GM04503 (cell line): ENCODE measurements at regions not wholly inside any gene's neighbourhood (a gene's known extent, or its start where the extent isn't known, plus 50 kb on each side); places are given as distances from the start of the nearest gene placed in this dataset.
"Not testable (repeated sequence)": the region's sequence is repeated elsewhere in the genome, so short reads cannot be mapped to it uniquely, and the experiment has no call there.

Source experiments
- DNase-seq: peaks from one replicate; pipeline ENCODE4 v3.0.0-alpha.2; 2012; ENCODE audit warnings: low read depth

DNA sequence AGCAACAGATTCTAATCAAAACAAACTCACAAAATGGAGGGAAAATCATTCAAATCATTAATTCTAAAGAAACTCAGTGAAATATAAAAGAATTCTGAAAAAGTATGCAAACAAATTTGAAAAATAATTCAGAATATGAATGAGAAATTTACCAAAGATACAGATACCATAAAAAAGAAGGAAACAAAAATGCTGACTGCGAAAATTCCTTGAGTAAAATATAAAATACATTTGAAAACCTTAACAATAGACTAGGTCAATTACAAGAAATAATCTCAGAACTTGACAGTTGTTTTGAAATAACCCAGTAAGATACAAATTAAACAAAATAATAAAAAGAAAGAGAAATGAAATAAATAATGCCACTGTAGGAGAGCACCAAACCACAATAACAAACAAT is 1289.0 kb downstream of the SLITRK1 start:
- DNase-seq = no peak

DNA sequence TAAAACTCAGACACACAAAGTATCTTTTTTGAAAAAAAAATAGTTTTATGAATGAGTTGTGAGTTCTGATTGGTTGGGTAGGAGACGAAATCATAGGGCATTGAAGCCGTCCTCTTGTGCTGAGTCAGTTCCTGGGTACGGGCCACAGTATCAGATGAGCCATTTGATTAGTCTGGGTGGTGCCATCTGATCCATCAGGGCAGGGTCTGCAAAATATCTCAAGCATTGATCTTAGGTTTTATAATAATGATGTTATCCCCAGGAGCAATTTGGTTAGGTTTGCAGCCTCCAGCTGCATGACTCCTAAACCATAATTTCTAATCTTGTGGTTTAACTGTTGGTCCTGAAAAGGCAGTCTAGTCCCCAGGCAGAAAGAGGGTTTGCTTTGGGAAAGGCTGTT is 1310.6 kb downstream of the SLITRK1 start:
- no peak for DNase-seq

DNA sequence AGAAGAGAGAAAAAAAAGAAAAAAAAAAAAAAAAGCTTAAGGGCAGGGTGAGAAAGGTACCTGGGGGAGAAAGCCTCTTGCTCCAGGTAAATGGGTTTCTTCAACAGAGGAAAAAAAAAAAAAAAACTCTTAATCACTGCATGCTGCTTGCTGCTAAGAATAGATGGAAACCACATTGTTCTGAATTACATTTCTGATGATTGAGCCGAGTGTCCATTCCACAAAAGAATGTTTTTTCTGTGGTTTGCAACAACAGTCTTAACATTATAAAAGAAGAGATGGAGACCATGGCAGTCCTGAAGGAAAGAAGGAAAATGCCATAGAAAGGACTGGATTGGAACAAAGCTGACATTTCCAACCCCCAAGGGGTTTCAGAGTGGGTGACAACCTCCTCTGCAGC is 1312.7 kb downstream of the SLITRK1 start:
- DNase-seq = no peak

DNA sequence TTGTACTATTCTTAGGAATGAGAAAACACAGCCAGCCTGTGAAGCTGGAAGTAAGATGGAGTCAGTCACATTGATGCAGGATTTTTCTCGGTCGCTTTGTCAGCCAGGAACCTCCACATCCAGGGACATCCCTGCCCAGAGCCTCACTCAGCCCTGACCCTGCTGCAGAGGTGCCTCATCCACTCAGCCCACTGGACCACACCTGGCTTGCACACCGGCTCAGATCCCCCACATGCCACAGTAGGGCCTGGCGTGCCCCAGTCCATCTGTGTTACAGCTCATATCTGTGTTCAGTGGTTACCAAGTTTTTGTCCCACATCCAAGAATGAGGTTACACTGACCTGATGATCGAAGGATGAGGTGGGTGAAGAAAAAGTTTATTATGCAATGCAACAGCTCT is 1315.4 kb downstream of the SLITRK1 start:
- DNase-seq = no peak

DNA sequence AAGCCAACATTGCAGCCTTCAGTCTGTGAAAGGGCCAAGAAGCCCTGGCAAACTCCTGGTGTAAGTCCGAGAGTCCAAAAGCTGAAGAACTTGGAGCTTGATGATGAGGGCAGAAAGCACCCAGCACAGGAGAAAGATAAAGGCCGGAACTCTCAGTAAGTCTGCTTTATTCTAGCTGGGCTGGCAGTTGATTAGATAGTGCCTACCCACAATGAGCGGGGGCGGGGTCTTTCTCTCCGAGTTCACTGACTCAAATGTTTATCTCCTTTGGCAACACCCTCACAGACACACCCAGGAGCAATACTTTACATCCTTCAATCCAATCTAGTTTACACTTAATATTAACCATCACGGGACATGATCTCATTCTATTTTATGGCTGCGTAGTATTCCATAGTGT is 1317.1 kb downstream of the SLITRK1 start:
- no peak for DNase-seq

DNA sequence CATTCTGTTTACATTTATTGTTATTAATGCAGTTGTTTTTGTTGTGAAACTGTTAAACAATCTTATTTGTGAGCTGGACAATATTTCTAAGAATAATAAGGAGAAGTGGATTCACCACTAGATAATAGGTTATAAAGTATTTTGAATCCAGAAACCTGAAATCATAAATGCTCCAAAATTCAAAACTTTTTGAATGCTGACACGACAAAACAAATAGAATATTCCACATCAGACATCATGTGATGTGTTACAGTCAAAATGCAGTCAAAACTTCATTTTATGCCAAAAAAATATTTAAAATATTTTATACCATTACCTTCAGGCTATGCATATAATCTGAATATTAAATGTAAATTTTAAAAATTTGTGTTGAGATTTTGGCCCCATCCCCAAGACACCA is 1321.4 kb downstream of the SLITRK1 start:
- no peak for DNase-seq

DNA sequence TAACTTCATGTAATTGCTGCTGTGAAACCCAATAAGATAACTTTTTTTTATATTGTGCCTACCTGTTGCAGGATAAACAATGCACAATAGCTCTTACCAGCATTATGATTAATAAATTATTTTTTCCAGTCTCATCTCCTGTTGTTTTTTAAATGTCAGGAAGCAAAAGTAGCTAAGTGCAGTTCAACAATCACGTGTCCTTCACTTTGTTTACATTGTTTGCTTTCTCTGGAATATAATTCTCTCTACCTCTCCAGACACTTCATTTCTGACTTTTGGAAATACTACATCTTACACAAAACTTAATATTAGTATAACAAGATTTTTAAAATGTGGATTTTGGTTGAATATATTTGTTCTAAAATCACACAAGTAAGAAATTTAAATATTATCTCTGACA is 1359.4 kb downstream of the SLITRK1 start:
- no peak for DNase-seq

DNA sequence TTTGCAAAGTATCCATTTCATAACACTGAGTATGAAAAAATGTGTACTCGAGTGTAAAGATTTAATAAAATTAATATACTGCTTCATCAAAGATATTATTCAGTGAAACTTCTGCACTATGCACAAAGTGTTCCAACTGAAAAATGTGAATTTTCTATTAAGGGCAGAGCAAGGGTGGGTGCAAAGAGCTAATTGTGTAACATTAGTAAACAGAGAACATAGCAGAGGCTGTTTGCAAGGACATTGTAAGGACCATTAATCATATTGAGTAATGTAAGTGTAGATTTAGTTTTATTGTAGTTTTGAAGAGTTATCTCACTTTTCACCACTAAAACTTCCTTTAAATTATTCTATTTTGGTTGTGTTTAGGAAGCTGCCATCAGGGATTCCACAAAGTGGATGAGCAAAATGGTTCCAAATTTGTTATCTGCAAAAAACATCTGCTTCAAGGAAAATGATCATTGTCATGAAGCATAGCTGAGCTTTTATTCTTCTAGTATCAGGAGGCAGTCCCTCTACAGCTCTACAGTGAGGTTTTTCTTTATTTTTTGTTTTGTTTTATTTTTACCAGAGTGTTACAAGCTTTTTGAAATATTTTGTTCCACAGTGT is 1375.4 kb downstream of the SLITRK1 start:
- no peak for DNase-seq

DNA sequence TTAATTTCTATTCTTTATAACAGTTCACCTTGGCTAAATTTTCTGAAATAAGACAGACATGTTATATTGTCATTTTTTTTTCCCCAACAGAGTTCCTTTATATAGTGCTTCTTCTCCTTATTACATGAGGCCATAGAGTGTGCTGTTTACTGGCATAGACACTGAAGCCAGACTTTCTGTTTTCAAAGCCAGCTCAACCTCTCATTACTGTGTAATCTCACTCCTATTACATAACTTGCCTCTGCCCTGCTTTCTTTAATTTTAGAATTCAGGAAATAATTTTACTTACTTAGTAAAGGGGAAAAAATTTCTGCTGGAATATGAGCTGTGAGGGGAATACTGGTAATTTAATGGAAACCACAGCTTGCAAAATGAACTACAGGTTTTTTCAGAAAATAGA is 1380.4 kb downstream of the SLITRK1 start:
- no peak for DNase-seq

DNA sequence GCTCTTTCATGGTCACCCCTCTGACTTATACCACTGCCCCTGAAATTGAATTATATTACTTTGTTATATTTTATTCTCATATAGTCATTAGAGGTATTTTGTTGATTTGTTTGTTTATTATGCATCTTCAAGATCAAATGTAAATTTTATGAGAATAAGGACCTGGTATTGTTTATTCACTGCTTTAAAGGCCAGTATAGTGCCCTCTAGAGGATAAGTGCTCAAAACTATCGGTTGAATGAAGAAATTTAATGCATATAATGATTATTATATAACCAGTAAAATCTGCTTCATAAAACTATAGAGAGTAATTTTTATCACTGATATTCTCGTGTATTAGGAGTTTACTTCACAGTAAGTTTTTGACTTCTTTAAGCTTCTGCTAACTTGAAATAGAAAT is 1401.9 kb downstream of the SLITRK1 start:
- DNase-seq = no peak

DNA sequence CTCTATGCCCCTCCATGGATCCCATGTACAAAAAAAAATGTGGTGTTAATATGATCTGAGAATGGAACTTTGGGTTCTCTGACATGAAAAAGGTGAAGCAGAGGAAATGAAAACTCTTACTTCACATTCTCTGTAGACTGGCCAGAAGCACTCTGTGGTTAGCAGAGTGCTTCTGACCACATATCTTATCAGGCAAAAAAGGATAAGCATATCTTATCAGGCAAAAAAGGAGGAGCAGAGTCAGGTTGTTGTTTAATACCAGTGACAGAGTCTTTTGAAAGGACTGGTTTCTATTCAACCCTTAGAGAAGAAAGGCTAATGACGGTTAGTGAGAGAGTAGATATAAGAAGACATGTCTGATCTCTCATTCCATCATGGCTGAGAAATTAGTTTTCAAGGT is 1404.8 kb downstream of the SLITRK1 start:
- DNase-seq = no peak

DNA sequence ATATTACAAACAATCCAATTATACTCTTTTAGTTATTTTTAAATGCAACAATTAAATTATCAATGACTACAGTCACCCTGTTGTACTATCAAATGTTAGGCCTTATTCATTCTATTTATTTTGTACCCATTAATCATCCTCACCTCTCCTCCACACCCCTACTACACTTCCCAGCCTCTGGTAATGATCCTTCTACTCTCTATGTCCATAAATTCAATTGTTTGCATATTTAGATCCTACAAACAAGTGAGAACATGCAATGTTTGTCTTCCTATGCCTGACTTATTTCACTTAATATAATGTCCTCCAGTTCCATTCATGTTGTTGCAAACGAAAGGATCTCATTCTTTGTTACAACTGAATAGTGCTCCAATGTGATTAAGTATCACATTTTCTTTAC is 1414.6 kb downstream of the SLITRK1 start:
- DNase-seq = no peak

DNA sequence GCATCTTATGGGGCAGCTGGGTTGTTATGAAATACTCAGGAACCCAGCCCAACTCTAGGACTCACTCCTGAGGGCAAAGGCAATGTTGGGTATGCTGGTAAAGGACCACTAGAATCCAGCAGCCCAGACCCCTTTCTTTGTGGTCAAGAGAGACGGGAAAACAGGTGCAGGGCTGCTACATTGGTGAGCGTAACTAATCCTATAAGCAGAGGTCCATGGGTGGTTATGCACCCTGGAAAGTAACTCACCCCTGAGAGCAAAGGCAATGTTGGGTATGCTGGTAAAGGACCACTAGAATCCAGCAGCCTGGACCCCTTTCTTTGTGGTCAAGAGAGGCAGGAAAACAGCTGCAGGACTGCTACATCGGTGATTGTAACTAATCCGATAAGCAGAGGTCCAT is 1422.7 kb downstream of the SLITRK1 start:
- not testable (repeated sequence) for DNase-seq

DNA sequence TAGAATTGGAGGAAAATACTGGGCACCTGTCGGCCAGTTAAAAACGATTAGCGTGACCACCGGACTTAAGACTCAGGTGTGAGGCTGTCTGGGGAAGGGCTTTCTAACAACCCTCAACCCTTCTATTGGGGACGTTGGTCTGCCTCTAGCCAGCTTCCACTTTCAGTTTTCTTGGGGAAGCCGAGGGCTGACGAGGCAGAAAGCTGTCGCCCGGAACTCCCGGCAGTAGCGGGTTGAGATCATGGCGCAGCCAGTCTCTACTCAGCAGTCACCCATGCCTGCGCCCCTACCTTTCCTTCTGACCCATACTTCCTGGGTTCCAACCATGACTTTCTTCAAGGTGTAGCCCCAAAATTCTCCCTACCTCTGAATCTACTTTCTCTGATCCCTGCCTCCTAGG is 1424.1 kb downstream of the SLITRK1 start:
- no peak for DNase-seq

DNA sequence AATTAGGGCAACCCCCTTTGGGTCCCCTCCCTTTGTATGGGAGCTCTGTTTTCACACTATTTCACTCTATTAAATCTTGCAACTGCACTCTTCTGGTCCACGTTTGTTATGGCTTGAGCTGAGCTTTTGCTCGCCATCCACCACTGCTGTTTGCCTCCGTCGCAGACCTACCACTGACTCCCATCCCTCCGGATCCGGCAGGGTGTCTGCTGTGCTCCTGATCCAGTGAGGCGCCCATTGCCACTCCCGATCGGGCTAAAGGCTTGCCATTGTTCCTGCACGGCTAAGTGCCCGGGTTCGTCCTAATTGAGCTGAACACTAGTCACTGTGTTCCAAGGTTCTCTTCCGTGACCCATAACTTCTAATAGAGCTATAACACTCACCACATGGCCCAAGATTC is 1424.7 kb downstream of the SLITRK1 start:
- not testable (repeated sequence) for DNase-seq

DNA sequence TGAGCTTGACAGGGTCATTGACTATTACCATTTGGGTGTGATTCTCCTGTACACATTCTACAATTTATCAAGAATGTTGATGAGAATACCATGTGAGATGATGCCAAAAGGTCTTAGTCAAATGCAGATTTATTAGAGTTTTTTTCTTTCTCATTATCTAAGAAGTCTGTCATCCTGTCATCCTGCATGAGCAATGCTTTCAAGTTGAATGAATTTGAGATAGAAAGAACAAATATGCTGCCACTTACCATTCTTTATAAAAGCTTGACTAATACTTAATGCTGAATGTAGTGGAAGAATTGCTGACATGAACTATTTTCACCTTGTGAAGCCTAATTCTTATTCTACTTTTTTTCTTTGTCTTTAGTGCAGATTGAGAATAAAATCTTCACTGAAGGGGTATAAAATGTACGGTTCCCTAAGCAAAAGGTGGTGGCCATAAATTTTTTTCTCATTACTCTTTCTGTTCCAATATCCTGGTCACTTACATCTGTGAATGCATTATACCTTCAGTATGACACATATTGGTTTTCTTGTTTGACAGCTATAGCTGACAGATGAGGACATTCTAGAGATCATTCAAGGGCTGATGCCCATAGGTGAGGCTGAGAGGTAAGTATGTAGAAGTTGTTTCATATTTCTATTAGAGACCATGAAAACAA is 1434.7 kb downstream of the SLITRK1 start:
- DNase-seq = no peak

DNA sequence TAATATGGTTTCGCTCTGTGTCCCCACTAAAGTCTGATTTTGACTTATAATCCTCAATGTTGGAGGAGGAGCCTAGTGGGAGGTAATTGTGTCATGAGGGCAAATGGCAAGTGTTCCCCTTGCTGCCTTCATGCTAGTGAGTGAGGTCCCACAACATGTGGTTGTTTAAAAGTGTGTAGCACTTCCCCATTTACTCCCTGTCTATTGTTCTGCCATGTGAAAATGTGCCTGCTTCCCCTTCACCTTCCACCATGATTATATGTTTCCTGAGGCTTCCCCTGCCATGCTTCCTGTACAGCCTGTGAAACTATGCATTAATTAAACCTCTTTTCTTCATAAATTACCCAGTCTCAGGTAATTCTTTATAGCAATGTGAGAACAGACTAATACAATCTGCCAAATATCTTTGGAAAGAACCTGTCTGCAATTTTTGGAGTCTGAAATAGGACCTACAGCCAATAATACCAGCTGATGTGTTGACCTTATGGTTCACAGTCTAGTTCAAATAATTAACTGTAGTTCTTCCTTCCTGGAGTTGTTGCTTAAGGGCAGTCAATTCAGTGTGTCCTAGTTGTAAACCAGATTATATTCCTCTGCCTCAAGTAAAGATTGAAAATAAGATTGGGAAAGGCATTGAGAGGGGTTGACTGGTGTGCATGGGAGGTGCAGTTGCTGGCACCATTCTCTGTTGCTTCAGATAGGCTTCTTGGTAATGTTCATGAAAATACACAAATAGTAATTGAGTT is 1442.9 kb downstream of the SLITRK1 start:
- no peak for DNase-seq

DNA sequence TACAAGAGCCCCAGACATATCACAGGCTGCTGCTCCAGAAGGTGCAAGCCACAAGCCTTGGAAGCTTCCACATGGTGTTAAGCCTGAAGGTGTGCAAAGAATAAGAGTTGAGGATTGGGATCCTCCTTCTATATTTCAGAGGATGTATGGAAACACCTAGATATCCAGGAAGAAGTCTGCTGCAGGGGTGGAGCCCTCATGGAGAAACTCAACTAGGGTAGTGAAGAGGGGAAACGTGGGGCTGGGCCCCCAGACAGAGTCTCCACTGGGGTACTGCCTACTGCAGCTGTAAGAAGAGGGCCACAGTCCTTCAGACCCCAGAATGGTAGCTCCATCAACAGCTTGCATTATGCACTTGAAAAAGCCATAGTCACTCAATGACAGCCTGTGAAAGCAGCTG is 1444.0 kb downstream of the SLITRK1 start:
- no peak for DNase-seq

DNA sequence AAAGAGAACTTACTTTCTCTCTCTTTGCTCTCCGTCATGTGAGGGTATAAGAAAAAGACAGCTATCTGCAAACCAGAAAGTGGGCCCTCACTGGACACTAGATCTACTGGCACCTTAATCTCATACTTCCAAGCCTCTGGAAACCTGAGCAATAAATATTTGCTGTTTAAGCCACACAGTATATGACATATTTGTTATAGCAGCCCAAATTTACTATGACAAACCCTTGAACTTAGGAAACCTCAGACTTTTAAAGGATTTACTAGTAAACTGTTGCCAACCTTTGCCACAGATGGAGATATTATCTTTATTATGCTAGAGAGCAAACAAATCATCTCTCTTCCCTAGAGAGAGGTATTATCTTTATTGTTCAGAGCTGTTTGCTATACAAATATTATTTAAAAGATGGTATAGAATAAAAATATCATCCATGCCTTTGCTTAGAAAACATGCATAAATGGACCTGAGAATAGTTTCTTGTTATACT is 1446.1 kb downstream of the SLITRK1 start:
- DNase-seq = no peak

DNA sequence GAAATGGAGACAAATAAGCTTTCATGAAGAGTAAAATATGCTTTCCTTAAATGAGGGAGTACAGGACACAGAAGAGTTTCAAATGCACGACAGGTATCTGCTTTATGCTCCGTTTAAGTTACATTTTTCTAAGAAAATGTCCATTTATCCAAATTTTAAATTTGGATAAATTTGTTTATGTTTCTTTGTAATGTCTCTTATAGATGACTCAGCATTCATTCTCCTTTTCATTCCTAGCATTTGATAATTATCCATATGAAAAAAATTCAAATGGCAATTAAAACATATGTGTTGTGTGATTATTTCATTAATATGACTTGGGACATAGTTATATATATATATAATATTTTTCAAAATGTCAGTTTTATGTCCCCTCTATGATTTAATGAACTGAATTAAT is 1449.3 kb downstream of the SLITRK1 start:
- DNase-seq = no peak

DNA sequence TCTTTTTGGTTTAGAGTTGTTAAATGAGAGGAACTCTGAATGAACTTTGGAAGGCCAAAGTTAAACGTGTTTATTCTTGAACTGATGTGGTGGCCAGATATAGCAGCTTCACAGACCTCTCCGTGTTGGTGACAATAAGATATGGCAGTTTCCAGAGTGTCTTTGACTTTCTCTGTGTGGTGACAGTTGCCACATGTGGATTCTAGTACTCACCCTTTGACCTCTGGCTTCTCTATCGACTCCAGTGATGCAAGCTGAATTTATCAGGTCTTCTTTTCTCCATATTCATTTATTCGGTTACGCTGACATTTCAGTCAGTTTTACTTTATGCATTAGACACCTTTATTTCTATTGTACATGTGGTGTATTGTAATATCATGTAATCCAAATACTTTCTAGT is 1469.5 kb downstream of the SLITRK1 start:
- no peak for DNase-seq

DNA sequence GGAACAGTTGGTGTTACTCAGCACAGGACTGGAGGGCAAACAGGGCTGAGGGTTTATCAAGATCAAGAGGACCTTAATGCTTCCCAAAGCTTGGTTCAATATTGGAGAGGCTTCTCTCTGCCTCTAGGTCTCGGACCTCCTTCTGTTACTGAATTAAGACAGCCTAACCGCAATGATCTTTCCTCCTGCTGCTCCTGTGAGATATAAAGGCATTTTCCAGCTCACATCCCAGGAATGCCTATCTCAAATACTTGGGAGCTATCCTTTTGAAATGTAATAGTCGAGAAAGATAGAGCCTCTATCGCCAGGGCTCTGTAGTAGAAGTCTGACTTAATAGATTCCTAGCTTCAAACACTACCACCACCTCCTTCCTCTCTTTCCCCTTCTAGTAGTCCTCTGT is 1475.0 kb downstream of the SLITRK1 start:
- no peak for DNase-seq

DNA sequence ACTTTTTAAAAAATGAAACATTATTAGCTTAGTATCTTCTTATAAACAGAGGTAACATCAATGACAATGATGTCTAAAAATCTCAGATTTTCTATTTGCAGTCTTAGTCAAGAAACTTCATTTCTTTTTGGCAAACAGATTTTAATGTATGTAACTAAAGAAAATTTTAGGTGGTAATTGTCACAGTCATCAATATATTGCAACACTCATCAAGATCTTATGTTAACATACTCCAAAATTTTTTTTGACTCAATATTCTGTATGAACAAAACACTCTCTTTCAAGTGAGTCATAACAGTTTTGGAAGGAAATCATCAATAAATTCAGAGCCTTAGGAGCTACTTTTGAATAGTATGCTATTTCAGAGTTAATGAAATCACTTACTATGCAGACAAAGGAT is 1507.6 kb downstream of the SLITRK1 start:
- no peak for DNase-seq
